ENCODE measurements at regions not wholly inside any gene's neighbourhood (a gene's known extent, or its start where the extent isn't known, plus 50 kb on each side); places are given as distances from the start of the nearest gene placed in this dataset.

DNA sequence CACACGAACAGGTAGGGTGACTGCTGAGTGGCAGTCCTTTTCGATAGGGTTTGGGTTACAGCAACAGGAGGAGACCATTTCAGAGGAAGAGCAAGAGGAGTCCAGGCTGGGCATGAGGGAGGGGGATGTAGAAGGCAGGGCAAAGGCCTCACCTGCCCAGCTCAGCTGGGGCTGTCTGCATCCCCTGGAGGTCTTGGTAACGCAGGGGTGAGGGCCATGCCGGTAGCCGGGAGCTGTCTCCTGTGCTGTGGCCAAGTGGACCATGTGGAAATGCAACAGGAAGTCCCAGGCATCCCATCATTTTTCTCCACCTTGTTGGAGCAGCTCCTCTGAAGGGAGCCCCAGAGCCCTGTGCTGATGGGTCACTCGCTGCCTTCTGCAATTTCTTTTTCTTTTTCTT is 105.4 kb upstream of the C1orf174 start:
- H3K27ac ChIP-seq, result no peak overlapping the region
- no peak for TF ChIP-seq POLR2A (IDR thresholded peaks at IDR 0.05)
- TF ChIP-seq, protein P1, sequence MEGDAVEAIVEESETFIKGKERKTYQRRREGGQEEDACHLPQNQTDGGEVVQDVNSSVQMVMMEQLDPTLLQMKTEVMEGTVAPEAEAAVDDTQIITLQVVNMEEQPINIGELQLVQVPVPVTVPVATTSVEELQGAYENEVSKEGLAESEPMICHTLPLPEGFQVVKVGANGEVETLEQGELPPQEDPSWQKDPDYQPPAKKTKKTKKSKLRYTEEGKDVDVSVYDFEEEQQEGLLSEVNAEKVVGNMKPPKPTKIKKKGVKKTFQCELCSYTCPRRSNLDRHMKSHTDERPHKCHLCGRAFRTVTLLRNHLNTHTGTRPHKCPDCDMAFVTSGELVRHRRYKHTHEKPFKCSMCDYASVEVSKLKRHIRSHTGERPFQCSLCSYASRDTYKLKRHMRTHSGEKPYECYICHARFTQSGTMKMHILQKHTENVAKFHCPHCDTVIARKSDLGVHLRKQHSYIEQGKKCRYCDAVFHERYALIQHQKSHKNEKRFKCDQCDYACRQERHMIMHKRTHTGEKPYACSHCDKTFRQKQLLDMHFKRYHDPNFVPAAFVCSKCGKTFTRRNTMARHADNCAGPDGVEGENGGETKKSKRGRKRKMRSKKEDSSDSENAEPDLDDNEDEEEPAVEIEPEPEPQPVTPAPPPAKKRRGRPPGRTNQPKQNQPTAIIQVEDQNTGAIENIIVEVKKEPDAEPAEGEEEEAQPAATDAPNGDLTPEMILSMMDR (IDR thresholded peaks at IDR 0.05), result no peak
- no peak overlapping the region for H3K4me3 ChIP-seq
- intact Hi-C loops (cut with DNase I; ENCODE audit: low total_unique reads), result no loop called here
- DNase-seq, result no peak
- H3K27me3 ChIP-seq, result no peaks in the 10 kb centered on the region
- no peaks in the 10 kb centered on the region for H3K36me3 ChIP-seq
- H3K9me3 ChIP-seq, result no peaks in the 10 kb centered on the region
- H3K4me1 ChIP-seq, result no peaks in the 10 kb centered on the region

GRCh38 chr1:4006676-4007374 is 106.8 kb upstream of the C1orf174 start:
- no peaks in the 10 kb centered on the region for H3K27me3 ChIP-seq
- no peaks in the 10 kb centered on the region for H3K36me3 ChIP-seq
- no peaks in the 10 kb centered on the region for H3K4me1 ChIP-seq
- DNase-seq, result no peak
- H3K4me3 ChIP-seq, result no peak overlapping the region
- no peak overlapping the region for H3K27ac ChIP-seq
- intact Hi-C loops (cut with DNase I; ENCODE audit: low total_unique reads), result no loop called here
- no peaks in the 10 kb centered on the region for H3K9me3 ChIP-seq
- TF ChIP-seq POLR2A (IDR thresholded peaks at IDR 0.05), result no peak
- TF ChIP-seq, protein P1 (IDR thresholded peaks at IDR 0.05), result no peak

- Histone ChIP-seq H3K36me3 (no peaks in the 10 kb centered on the region), H3K4me3 (no peak overlapping the region), H3K27me3 (no peaks in the 10 kb centered on the region), H3K4me1 (no peaks in the 10 kb centered on the region), H3K9me3 (no peaks in the 10 kb centered on the region), H3K27ac (no peak overlapping the region)
- TF ChIP-seq POLR2A (IDR thresholded peaks at IDR 0.05), result no peak
- TF ChIP-seq, protein P1 (IDR thresholded peaks at IDR 0.05), result no peak
- DNase-seq, result no peak
- intact Hi-C loops (cut with DNase I; ENCODE audit: low total_unique reads), result no loop called here
These were observed 110.2 kb upstream of the C1orf174 start for GRCh38 chr1:4010284-4010683.

DNA sequence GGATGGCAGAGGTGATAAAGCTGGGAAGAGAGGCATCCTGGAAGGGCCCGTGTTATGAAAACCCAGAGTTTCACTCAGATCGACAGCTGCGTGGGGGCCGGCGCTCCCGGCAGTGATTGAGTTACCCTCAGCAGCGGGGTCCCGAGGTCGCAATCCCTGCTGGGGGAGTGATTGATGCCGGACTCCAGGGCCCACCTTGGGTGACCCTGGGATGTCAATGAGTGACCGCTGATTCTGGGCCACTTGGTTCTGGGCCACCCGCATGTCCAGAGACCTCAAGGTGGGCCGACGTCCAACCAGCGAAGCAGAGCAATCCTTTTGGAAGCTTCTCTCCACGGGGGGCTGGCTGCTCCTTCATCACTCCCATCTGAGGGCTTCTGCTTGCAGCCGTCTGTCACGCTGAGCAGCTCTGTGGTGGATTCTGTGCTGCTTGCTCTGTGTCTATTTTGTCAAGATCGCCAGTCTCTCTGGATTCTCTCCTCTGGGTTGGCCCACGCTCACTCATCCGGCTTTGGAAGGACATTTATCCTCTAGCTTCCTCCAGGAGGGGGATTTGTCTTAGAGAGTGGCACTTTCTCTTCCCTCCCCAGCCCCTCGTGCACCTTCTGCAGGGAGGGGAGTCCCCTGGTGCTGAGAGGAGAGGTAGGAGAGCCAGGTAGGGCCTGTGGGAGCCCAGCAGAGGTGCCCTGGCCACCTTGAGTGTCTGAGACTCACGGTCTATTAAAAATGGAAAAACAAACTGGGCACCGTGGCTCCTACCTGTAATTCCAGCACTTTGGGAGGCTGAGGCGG is 110.9 kb upstream of the C1orf174 start:
- Histone ChIP-seq H3K36me3 (no peaks in the 10 kb centered on the region), H3K4me3 (no peak overlapping the region), H3K27me3 (no peaks in the 10 kb centered on the region), H3K9me3 (no peaks in the 10 kb centered on the region), H3K4me1 (no peaks in the 10 kb centered on the region), H3K27ac (no peak overlapping the region)
- DNase-seq, result no peak
- intact Hi-C loops (cut with DNase I; ENCODE audit: low total_unique reads), result no loop called here
- TF ChIP-seq, protein P1 (IDR thresholded peaks at IDR 0.05), result no peak
- no peak for TF ChIP-seq POLR2A (IDR thresholded peaks at IDR 0.05)
